IPS-15b (cell line): ENCODE measurements at regions not wholly inside any gene's neighbourhood (a gene's known extent, or its start where the extent isn't known, plus 50 kb on each side); places are given as distances from the start of the nearest gene placed in this dataset.
"Not testable (repeated sequence)": the region's sequence is repeated elsewhere in the genome, so short reads cannot be mapped to it uniquely, and the experiment has no call there.

ENCODE experiments used
- H3K27me3 ChIP-seq: one replicate; pipeline ENCODE4 v1.6.1; 2013; ENCODE audit warnings: low read length; ENCODE audit not compliant: control insufficient read depth, insufficient read depth
- H3K36me3 ChIP-seq: one replicate; pipeline ENCODE4 v1.6.1; 2013; ENCODE audit warnings: low read length; ENCODE audit not compliant: control insufficient read depth, insufficient read depth
- H3K4me1 ChIP-seq: one replicate; pipeline ENCODE4 v1.6.1; 2013; ENCODE audit warnings: mild to moderate bottlenecking, low read length; ENCODE audit not compliant: control insufficient read depth, insufficient read depth
- H3K4me3 ChIP-seq: one replicate; pipeline ENCODE4 v1.5.1; 2013; ENCODE audit warnings: low read depth, low read length
- H3K9ac ChIP-seq: one replicate; pipeline ENCODE4 v1.6.1; 2013; ENCODE audit warnings: low read depth, mild to moderate bottlenecking, low read length
- H3K9me3 ChIP-seq: one replicate; pipeline ENCODE4 v1.6.1; 2013; ENCODE audit warnings: mild to moderate bottlenecking, low read length; ENCODE audit not compliant: control insufficient read depth, insufficient read depth

DNA sequence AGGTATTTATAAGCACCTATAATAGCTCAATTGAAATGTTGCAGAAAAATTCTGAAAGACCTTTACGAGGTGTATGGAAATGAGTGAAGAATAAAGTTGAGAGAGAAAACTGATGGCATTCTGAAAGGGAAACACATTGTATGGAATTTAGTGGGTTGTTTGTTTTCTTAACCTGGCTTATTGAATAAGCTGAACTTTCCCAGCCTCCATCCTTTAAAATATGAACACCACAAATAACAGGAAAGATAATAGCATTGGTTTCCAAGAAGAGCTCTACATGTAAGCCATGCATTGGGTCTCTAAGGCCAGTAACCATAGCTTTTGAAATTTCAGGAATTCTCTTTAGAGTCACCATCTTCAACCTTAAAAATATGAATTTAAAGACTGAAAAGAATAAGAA, 709.0 kb downstream of the USP25 start:
- no peaks in the 10 kb centered on the region for H3K36me3 ChIP-seq
- H3K27me3 ChIP-seq, result no peaks in the 10 kb centered on the region
- no peak overlapping the region for H3K9ac ChIP-seq
- H3K9me3 ChIP-seq, result no peaks in the 10 kb centered on the region
- H3K4me1 ChIP-seq, result no peaks in the 10 kb centered on the region
- H3K4me3 ChIP-seq, result no peak overlapping the region

- no peak overlapping the region for H3K4me3 ChIP-seq
- no peaks in the 10 kb centered on the region for H3K4me1 ChIP-seq
- no peaks in the 10 kb centered on the region for H3K36me3 ChIP-seq
- no peaks in the 10 kb centered on the region for H3K9me3 ChIP-seq
- H3K9ac ChIP-seq, result no peak overlapping the region
- H3K27me3 ChIP-seq, result no peaks in the 10 kb centered on the region
Measured at GRCh38 chr21:16441789-16442188, 712.0 kb downstream of the USP25 start.

DNA sequence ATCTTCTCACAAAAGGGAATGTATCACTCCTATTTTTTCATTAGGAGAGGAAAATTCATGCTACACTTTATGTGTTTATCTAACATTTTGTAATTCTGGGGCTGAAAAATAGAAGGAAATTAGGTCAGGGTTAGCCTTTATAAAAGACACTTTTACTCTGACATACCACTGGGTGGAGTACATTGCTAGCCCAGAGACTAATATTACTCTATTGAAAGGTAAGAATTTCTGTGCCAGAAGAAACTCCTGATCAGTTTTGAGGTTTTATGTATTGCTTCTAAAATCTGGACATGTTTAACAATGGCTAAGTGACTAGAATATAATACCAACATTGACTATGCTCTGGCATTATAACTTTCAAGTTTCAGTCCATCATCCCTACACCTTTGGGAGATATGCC, 724.6 kb downstream of the USP25 start:
- H3K4me3 ChIP-seq, result no peak overlapping the region
- H3K36me3 ChIP-seq, result no peaks in the 10 kb centered on the region
- no peaks in the 10 kb centered on the region for H3K9me3 ChIP-seq
- no peaks in the 10 kb centered on the region for H3K4me1 ChIP-seq
- no peak overlapping the region for H3K9ac ChIP-seq
- H3K27me3 ChIP-seq, result no peaks in the 10 kb centered on the region

DNA sequence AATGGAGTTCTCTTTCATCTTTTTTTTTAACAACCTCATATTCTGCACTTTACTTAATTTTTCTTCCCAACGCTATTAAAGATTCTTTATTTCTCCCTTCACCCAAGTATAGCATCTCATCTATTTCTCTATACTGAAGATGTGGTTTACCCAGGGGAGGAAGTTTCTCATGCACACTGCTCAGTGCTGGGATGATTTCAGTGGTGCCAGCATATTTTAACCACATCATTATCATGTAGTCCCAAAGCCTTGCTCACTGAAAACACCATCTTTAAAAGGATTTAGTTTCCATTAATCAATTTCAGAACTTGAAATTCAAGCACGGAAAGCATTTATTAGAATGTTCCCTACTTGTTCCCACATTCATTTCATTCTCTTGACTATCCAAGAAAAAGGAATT, 725.7 kb downstream of the USP25 start:
- Histone ChIP-seq H3K9me3 (no peaks in the 10 kb centered on the region), H3K27me3 (no peaks in the 10 kb centered on the region), H3K4me1 (no peaks in the 10 kb centered on the region), H3K9ac (no peak overlapping the region), H3K4me3 (no peak overlapping the region), H3K36me3 (no peaks in the 10 kb centered on the region)

- H3K36me3 ChIP-seq, result no peaks in the 10 kb centered on the region
- no peaks in the 10 kb centered on the region for H3K4me1 ChIP-seq
- no peak overlapping the region for H3K4me3 ChIP-seq
- H3K27me3 ChIP-seq, result no peaks in the 10 kb centered on the region
- H3K9ac ChIP-seq, result no peak overlapping the region
- H3K9me3 ChIP-seq, result no peaks in the 10 kb centered on the region
Measured at GRCh38 chr21:16455978-16456377, 726.2 kb downstream of the USP25 start.

GRCh38 chr21:16457498-16457897, 727.7 kb downstream of the USP25 start:
- Histone ChIP-seq H3K27me3 (no peaks in the 10 kb centered on the region), H3K36me3 (no peaks in the 10 kb centered on the region), H3K9me3 (no peaks in the 10 kb centered on the region), H3K4me1 (no peaks in the 10 kb centered on the region), H3K4me3 (no peak overlapping the region), H3K9ac (no peak overlapping the region)

GRCh38 chr21:16460936-16461335, 731.2 kb downstream of the USP25 start:
- Histone ChIP-seq H3K27me3 (no peaks in the 10 kb centered on the region), H3K9me3 (peaks cover 4% of the 10 kb centered on the region), H3K9ac (no peak overlapping the region), H3K36me3 (no peaks in the 10 kb centered on the region), H3K4me3 (no peak overlapping the region), H3K4me1 (no peaks in the 10 kb centered on the region)

- H3K9ac ChIP-seq, H3K27me3 ChIP-seq, H3K36me3 ChIP-seq, H3K9me3 ChIP-seq, H3K4me3 ChIP-seq, H3K4me1 ChIP-seq: not testable (repeated sequence)
Measured at GRCh38 chr21:16464211-16464889, 734.6 kb downstream of the USP25 start.

GRCh38 chr21:16468184-16468583, 738.4 kb downstream of the USP25 start:
- no peaks in the 10 kb centered on the region for H3K27me3 ChIP-seq
- H3K9ac ChIP-seq, result no peak overlapping the region
- H3K9me3 ChIP-seq, result peaks cover under 1% of the 10 kb centered on the region
- H3K4me1 ChIP-seq, result no peaks in the 10 kb centered on the region
- no peak overlapping the region for H3K4me3 ChIP-seq
- no peaks in the 10 kb centered on the region for H3K36me3 ChIP-seq

GRCh38 chr21:16473988-16474387, 744.2 kb downstream of the USP25 start:
- Histone ChIP-seq H3K9ac (no peak overlapping the region), H3K4me1 (no peaks in the 10 kb centered on the region), H3K9me3 (no peaks in the 10 kb centered on the region), H3K36me3 (no peaks in the 10 kb centered on the region), H3K27me3 (no peaks in the 10 kb centered on the region), H3K4me3 (no peak overlapping the region)

- Histone ChIP-seq H3K4me3 (no peak overlapping the region), H3K4me1 (no peaks in the 10 kb centered on the region), H3K36me3 (no peaks in the 10 kb centered on the region), H3K9me3 (no peaks in the 10 kb centered on the region), H3K27me3 (no peaks in the 10 kb centered on the region), H3K9ac (no peak overlapping the region)
Measured at GRCh38 chr21:16476056-16476825, 746.5 kb downstream of the USP25 start.

DNA sequence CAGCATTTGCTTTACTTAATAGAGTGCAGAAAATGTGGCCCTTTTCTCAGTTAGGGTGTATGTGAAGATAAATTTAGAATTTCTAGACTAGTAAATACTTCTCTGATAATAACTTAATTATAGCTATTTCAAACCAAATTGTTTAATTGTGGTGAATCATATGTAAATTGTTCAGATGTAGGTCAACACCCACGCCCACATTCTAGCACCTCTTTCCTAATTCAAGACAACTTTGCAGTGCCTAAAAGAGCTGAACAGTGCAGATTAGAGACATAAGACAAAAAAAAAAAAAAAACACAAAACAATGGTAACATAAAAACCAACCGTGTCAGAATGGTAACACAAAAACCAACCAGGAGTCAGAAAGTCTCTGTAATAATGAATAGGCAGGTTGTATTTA, 758.3 kb downstream of the USP25 start:
- Histone ChIP-seq H3K27me3 (no peaks in the 10 kb centered on the region), H3K4me1 (no peaks in the 10 kb centered on the region), H3K9ac (no peak overlapping the region), H3K36me3 (no peaks in the 10 kb centered on the region), H3K4me3 (no peak overlapping the region), H3K9me3 (no peaks in the 10 kb centered on the region)
